HCT116 (cell line): ENCODE measurements at regions not wholly inside any gene's neighbourhood (a gene's known extent, or its start where the extent isn't known, plus 50 kb on each side); places are given as distances from the start of the nearest gene placed in this dataset.
"Not testable (repeated sequence)": the region's sequence is repeated elsewhere in the genome, so short reads cannot be mapped to it uniquely, and the experiment has no call there.

Experiments used
- ELF1 ChIP-seq: IDR thresholded peaks from 2 replicates; pipeline ENCODE4 v1.6.1; 2012; ENCODE audit warnings: low read depth, borderline replicate concordance
- TCF7L2 ChIP-seq: IDR thresholded peaks from 2 replicates; pipeline ENCODE4 v1.7.0; 2011; ENCODE audit warnings: borderline replicate concordance, inconsistent platforms; ENCODE audit not compliant: insufficient read depth, insufficient read length; ENCODE audit errors: extremely low read depth
- TF ChIP-seq, protein P1 (sequence below): IDR thresholded peaks from 2 replicates; pipeline ENCODE4 v1.6.1; 2011; ENCODE audit warnings: mild to moderate bottlenecking, low read length, moderate library complexity; ENCODE audit not compliant: insufficient replicate concordance; ENCODE audit errors: extremely low read depth
- TF ChIP-seq, protein P2 (sequence below), 3 experiments: fragments of 200-600 bp in 1 of 3; sonication (generic) in 1 of 3; IDR thresholded peaks in 2 of 3; conservative IDR thresholded peaks in 1 of 3; 2 replicates each; pipeline ENCODE4 v1.5.1; 2012 to 2017; ENCODE audit warnings: low read depth in 2 of 3, low read length in 2 of 3, antibody characterized with exemption in 1 of 3, borderline replicate concordance in 1 of 3, control low read depth in 1 of 3, mild to moderate bottlenecking in 1 of 3, mixed read lengths in 1 of 3, mixed run types in 1 of 3, moderate library complexity in 1 of 3; ENCODE audit not compliant: insufficient read depth in 1 of 3
- TF ChIP-seq, protein P3 (sequence below): IDR thresholded peaks from 2 replicates; pipeline ENCODE4 v1.6.1; 2012; ENCODE audit warnings: low read depth

DNA sequence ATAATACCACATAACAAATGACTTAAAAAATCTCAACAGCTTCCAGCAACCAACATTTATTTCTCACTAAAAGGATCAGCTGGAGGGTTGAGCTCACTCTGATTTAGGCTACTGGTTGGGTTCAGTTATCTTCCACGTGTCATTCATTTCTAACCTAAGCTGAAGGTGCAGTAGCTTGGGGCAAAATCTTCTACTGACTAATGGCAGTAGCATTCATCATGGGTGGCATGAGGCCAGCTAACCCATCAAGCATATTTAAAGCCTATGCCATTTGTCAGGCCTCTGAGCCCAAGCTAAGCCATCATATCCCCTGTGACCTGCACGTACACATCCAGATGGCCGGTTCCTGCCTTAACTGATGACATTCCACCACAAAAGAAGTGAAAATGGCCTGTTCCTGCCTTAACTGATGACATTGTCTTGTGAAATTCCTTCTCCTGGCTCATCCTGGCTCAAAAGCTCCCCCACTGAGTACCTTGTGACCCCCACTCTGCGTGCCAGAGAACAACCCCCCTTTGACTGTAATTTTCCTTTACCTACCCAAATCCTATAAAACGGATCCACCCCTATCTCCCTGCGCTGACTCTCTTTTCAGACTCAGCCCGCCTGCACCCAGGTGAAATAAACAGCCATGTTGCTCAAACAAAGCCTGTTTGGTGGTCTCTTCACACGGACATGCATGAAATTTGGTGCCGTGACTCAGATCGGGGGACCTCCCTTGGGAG is 324.7 kb upstream of the LMCD1 start:
- TF ChIP-seq, protein P1, sequence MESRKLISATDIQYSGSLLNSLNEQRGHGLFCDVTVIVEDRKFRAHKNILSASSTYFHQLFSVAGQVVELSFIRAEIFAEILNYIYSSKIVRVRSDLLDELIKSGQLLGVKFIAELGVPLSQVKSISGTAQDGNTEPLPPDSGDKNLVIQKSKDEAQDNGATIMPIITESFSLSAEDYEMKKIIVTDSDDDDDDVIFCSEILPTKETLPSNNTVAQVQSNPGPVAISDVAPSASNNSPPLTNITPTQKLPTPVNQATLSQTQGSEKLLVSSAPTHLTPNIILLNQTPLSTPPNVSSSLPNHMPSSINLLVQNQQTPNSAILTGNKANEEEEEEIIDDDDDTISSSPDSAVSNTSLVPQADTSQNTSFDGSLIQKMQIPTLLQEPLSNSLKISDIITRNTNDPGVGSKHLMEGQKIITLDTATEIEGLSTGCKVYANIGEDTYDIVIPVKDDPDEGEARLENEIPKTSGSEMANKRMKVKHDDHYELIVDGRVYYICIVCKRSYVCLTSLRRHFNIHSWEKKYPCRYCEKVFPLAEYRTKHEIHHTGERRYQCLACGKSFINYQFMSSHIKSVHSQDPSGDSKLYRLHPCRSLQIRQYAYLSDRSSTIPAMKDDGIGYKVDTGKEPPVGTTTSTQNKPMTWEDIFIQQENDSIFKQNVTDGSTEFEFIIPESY, result not testable (repeated sequence)
- TF ChIP-seq, protein P2, sequence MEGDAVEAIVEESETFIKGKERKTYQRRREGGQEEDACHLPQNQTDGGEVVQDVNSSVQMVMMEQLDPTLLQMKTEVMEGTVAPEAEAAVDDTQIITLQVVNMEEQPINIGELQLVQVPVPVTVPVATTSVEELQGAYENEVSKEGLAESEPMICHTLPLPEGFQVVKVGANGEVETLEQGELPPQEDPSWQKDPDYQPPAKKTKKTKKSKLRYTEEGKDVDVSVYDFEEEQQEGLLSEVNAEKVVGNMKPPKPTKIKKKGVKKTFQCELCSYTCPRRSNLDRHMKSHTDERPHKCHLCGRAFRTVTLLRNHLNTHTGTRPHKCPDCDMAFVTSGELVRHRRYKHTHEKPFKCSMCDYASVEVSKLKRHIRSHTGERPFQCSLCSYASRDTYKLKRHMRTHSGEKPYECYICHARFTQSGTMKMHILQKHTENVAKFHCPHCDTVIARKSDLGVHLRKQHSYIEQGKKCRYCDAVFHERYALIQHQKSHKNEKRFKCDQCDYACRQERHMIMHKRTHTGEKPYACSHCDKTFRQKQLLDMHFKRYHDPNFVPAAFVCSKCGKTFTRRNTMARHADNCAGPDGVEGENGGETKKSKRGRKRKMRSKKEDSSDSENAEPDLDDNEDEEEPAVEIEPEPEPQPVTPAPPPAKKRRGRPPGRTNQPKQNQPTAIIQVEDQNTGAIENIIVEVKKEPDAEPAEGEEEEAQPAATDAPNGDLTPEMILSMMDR (IDR thresholded peaks at IDR 0.05 in 2 of 3, conservative IDR thresholded peaks at IDR 0.05 in 1 of 3; ENCODE audit: borderline replicate concordance in 1 of 3, insufficient read depth in 1 of 3, low read depth in 2 of 3, low read length in 2 of 3), result not testable (repeated sequence)
- TF ChIP-seq, protein P3, sequence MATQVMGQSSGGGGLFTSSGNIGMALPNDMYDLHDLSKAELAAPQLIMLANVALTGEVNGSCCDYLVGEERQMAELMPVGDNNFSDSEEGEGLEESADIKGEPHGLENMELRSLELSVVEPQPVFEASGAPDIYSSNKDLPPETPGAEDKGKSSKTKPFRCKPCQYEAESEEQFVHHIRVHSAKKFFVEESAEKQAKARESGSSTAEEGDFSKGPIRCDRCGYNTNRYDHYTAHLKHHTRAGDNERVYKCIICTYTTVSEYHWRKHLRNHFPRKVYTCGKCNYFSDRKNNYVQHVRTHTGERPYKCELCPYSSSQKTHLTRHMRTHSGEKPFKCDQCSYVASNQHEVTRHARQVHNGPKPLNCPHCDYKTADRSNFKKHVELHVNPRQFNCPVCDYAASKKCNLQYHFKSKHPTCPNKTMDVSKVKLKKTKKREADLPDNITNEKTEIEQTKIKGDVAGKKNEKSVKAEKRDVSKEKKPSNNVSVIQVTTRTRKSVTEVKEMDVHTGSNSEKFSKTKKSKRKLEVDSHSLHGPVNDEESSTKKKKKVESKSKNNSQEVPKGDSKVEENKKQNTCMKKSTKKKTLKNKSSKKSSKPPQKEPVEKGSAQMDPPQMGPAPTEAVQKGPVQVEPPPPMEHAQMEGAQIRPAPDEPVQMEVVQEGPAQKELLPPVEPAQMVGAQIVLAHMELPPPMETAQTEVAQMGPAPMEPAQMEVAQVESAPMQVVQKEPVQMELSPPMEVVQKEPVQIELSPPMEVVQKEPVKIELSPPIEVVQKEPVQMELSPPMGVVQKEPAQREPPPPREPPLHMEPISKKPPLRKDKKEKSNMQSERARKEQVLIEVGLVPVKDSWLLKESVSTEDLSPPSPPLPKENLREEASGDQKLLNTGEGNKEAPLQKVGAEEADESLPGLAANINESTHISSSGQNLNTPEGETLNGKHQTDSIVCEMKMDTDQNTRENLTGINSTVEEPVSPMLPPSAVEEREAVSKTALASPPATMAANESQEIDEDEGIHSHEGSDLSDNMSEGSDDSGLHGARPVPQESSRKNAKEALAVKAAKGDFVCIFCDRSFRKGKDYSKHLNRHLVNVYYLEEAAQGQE, result not testable (repeated sequence)
- not testable (repeated sequence) for TF ChIP-seq ELF1, TCF7L2
